HEK293 (cell line): ENCODE measurements at regions not wholly inside any gene's neighbourhood (a gene's known extent, or its start where the extent isn't known, plus 50 kb on each side); places are given as distances from the start of the nearest gene placed in this dataset.

Source experiments
- RBAK ChIP-seq: fragments of 450-650 bp; formaldehyde crosslinking; IDR thresholded peaks from 2 replicates; pipeline ENCODE4 v1.5.1; 2016; ENCODE audit warnings: missing biosample characterization, missing genetic modification characterization
- YY1 ChIP-seq: fragments of 450-650 bp; formaldehyde crosslinking; IDR thresholded peaks from 2 replicates; pipeline ENCODE4 v1.5.1; 2018; ENCODE audit warnings: missing biosample characterization, missing genetic modification characterization
- ZNF133 ChIP-seq: fragments of 450-650 bp; formaldehyde crosslinking; IDR thresholded peaks from 2 replicates; pipeline ENCODE4 v1.5.1; 2016; ENCODE audit warnings: missing biosample characterization, missing genetic modification characterization
- ZNF138 ChIP-seq: fragments of 450-650 bp; formaldehyde crosslinking; IDR thresholded peaks from 2 replicates; pipeline ENCODE4 v1.5.1; 2016; ENCODE audit warnings: missing biosample characterization, missing genetic modification characterization, borderline replicate concordance
- ZNF292 ChIP-seq: fragments of 450-650 bp; formaldehyde crosslinking; IDR thresholded peaks from 2 replicates; pipeline ENCODE4 v1.5.1; 2016; ENCODE audit warnings: low read depth, missing biosample characterization, missing genetic modification characterization, borderline replicate concordance
- ZNF394 ChIP-seq: fragments of 450-650 bp; formaldehyde crosslinking; IDR thresholded peaks from 2 replicates; pipeline ENCODE4 v1.5.1; 2016; ENCODE audit warnings: missing biosample characterization, missing genetic modification characterization, mild to moderate bottlenecking, moderate library complexity, borderline replicate concordance
- ZNF423 ChIP-seq: fragments of 450-650 bp; formaldehyde crosslinking; IDR thresholded peaks from 2 replicates; pipeline ENCODE4 v1.5.1; 2016; ENCODE audit warnings: missing biosample characterization, missing genetic modification characterization
- ZNF660 ChIP-seq: fragments of 450-650 bp; IDR thresholded peaks from 2 replicates; pipeline ENCODE4 v1.5.1; 2018; ENCODE audit warnings: missing biosample characterization, mild to moderate bottlenecking, missing genetic modification characterization
- ZSCAN5A ChIP-seq: fragments of 450-650 bp; formaldehyde crosslinking; IDR thresholded peaks from 2 replicates; pipeline ENCODE4 v1.5.1; 2016; ENCODE audit warnings: missing biosample characterization, missing genetic modification characterization
- ZXDB ChIP-seq: fragments of 450-650 bp; formaldehyde crosslinking; IDR thresholded peaks from 2 replicates; pipeline ENCODE4 v1.5.1; 2016; ENCODE audit warnings: missing biosample characterization, missing genetic modification characterization
- TF ChIP-seq, protein P1 (sequence below): fragments of 450-650 bp; formaldehyde crosslinking; IDR thresholded peaks from 2 replicates; pipeline ENCODE4 v1.5.1; 2016; ENCODE audit warnings: missing biosample characterization, missing genetic modification characterization

- TF ChIP-seq, protein P1, sequence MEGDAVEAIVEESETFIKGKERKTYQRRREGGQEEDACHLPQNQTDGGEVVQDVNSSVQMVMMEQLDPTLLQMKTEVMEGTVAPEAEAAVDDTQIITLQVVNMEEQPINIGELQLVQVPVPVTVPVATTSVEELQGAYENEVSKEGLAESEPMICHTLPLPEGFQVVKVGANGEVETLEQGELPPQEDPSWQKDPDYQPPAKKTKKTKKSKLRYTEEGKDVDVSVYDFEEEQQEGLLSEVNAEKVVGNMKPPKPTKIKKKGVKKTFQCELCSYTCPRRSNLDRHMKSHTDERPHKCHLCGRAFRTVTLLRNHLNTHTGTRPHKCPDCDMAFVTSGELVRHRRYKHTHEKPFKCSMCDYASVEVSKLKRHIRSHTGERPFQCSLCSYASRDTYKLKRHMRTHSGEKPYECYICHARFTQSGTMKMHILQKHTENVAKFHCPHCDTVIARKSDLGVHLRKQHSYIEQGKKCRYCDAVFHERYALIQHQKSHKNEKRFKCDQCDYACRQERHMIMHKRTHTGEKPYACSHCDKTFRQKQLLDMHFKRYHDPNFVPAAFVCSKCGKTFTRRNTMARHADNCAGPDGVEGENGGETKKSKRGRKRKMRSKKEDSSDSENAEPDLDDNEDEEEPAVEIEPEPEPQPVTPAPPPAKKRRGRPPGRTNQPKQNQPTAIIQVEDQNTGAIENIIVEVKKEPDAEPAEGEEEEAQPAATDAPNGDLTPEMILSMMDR (tag by site-specific recombination), result no peak
- no peak for TF ChIP-seq ZNF423 (tag by site-specific recombination)
- TF ChIP-seq RBAK, result no peak
- no peak for TF ChIP-seq YY1 (tag by site-specific recombination)
- TF ChIP-seq ZSCAN5A (tag by site-specific recombination), result no peak
- TF ChIP-seq ZNF394 (tag by site-specific recombination), result no peak
- no peak for TF ChIP-seq ZNF138 (tag by site-specific recombination)
- TF ChIP-seq ZNF133 (tag by site-specific recombination), result no peak
- no peak for TF ChIP-seq ZNF292 (tag by site-specific recombination)
- TF ChIP-seq ZXDB (tag by site-specific recombination), result no peak
- no peak for TF ChIP-seq ZNF660 (tag by site-specific recombination)
These were observed 251.5 kb upstream of the SALL3 start for GRCh38 chr18:78727877-78728783.
